ENCODE measurements at regions not wholly inside any gene's neighbourhood (a gene's known extent, or its start where the extent isn't known, plus 50 kb on each side); places are given as distances from the start of the nearest gene placed in this dataset.

DNA sequence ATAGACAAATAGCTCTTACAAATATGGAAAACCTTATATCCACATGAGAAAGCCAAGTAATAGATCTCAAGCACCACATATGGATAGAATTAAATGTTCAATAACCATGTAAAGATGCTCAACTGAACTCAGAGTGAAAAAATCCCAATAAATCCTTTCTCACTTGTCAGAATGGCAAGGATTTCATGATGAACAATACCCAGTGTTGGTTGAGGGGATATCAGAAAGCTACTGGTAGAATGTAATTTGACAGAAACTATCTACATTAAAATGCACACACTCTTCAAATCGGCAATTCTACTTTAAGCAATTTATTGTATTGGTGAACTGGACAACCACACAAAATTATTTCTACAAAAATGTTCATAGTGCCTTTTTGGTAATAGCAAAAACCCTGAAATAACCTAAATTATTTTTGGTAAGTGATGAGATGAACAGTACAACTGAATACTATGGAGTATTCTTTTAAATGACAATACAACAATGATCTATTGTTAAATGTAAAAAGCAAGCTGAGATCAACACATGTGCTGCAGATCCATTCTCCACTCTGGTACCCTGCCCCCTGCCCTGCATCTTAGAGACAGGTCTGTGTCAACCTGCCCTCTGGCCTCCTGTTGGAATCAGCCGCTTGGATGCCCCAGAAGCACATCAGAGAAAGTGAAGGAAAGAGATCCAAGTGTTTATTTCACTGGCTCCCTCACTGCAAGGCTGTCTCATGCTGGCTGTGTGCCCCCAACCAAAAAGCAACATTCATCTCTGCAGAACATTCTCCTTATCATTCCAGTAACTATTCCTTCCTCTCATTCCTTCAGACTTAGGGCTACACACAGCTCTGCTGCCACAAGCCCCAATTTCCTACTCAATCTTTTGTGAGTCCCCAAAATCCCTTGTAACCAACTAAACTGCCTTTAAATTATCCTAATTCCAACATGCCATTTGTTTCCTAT, 442.5 kb downstream of the LRATD1 start:
- no peak for DNase-seq (ENCODE audit: low read depth)
- TF ChIP-seq, protein P1, sequence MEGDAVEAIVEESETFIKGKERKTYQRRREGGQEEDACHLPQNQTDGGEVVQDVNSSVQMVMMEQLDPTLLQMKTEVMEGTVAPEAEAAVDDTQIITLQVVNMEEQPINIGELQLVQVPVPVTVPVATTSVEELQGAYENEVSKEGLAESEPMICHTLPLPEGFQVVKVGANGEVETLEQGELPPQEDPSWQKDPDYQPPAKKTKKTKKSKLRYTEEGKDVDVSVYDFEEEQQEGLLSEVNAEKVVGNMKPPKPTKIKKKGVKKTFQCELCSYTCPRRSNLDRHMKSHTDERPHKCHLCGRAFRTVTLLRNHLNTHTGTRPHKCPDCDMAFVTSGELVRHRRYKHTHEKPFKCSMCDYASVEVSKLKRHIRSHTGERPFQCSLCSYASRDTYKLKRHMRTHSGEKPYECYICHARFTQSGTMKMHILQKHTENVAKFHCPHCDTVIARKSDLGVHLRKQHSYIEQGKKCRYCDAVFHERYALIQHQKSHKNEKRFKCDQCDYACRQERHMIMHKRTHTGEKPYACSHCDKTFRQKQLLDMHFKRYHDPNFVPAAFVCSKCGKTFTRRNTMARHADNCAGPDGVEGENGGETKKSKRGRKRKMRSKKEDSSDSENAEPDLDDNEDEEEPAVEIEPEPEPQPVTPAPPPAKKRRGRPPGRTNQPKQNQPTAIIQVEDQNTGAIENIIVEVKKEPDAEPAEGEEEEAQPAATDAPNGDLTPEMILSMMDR (IDR thresholded peaks at IDR 0.05; ENCODE audit: low read length, missing control alignments) = no peak
- H3K4me3 ChIP-seq (replicated peaks; ENCODE audit: low read depth, low read length) = no peak overlapping the region

DNA sequence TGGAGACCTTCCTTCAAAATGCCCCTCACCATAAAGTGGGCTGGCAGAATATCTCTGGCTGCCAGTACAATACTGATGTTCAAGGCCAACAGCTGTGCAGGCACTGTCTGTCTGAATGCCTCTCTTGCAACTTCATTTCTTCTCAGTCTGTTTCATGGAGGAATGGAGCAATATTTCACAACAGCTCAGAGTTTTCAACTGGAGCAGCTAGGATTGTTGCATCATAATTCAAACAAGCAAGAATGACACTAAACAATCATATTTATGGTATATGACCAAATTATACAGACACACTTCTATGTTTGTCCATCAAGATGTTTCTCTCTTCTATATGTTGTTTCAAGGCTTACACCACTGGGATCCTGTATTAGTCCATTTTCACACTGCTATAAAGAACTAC, 444.2 kb downstream of the LRATD1 start:
- no peak for DNase-seq (ENCODE audit: low read depth)
- TF ChIP-seq, protein P1 (IDR thresholded peaks at IDR 0.05; ENCODE audit: low read length, missing control alignments) = no peak
- no peak overlapping the region for H3K4me3 ChIP-seq (replicated peaks; ENCODE audit: low read depth, low read length)

DNA sequence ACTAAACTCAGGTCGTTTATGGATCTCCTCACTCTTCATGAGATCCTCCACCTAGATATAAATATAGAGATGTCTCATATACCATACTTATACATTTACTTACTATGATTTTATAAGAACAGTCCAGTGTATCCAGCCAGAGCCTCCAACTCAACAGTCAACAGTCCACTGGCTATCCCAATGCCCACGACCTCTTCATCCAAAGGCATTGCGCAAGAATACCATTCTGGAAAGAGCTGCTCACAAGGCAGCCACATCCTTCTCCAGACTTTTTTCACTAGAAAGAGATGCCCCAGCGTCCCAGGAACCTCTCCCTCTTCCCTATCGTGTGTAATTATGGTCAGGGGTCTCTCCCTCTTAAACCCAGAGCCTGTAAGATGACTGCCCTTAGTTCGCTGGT, 448.8 kb downstream of the LRATD1 start:
- no peak for DNase-seq (ENCODE audit: low read depth)
- H3K4me3 ChIP-seq (replicated peaks; ENCODE audit: low read depth, low read length) = no peak overlapping the region
- TF ChIP-seq, protein P1 (IDR thresholded peaks at IDR 0.05; ENCODE audit: low read length, missing control alignments) = no peak

DNA sequence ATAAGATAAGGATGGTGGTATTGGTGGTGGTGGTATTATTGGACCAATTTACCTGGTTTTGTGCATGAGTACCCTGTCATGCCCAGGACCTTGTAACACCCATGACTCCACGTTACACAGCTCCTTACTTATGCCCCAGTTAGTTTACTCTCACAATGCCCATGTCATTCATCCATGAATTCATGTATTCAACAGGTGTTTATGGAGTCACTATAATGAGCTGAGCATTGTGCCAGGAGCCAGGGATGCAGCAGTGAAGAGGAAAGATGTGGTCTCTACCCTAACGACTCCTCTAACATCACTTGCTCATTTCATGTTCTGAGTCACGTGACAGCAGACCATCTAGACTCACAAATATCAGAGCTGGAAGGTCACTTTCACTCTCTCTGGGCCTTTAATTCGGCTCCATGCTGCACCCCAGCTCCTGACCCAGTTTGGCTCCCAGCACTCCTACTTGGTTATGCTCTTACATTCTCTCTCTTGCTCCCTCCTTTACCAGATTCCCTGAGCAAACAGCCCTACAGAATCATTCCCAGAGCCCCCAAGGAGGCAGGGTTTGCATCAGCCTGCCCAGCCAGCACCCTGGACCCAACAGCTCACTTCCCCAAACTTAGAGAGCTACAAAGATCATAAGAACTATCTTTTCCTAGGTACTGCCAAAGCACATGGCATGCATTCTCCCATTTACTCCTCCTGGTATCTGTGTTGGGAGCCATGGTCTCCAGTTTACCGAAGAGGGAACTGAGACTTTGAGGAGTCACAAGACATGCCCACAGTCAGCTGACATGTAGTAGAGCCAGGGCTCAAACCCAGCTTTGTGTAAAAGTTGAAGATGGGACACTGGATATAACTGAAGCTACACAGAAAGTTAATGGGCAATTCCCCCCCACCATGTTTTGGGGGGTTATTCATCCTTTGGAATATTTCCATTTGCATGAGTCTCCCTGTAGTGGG, 449.9 kb downstream of the LRATD1 start:
- H3K4me3 ChIP-seq (replicated peaks; ENCODE audit: low read depth, low read length) = no peak overlapping the region
- no peak for DNase-seq (ENCODE audit: low read depth)
- TF ChIP-seq, protein P1 (IDR thresholded peaks at IDR 0.05; ENCODE audit: low read length, missing control alignments) = no peak

DNA sequence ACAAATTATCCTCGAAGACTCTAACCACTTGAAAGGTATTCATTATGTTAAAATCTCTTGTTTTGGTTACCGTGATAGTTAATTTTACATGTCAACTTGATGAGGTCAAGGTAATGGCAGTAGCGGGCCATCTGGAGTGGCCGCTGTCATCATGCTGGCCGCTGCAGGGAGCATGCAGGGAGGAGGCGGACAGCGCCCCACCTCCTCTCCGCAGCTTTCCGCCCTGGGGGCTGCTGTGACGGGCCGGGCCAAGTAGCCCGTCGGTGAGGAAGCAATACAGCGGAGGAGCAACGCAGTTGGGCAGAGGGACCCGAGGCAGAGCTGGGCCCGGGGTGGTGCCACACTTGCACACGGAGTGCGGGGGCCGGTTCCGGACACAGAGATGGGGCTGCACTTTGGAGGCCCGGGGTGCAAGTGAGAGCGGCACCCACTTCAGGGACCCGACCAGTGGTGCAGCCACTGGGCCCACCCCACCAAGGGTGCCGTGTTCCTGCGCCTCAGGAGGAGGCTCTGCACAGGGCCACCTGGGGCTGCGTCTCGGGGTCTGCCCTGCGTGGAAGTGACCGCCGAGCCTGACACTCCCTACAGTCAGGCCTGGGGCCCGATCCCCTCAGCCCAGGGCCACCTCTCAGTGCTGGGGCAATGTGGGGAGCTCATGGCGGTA, 452.4 kb downstream of the LRATD1 start:
- TF ChIP-seq, protein P1 (IDR thresholded peaks at IDR 0.05; ENCODE audit: low read length, missing control alignments) = no peak
- no peak for DNase-seq (ENCODE audit: low read depth)
- H3K4me3 ChIP-seq (replicated peaks; ENCODE audit: low read depth, low read length) = no peak overlapping the region

DNA sequence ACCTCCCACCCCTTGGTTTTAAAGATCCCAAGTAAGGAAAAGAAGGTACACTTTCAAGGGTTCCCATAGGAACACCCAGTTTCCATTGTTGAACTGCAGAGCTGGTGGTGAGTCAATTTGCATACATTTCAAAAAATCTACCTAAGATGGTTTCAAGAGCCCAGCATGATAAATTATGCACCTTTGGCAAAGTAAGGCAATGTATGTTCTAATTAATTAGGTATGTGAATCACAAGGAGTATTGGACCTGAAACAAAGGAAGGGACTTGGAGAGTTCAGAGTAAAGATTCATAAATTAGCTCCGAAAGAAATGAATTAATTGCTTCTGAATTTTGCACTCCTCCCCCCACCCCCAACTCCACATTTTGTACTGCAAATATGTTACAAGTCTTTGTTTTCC, 459.7 kb downstream of the LRATD1 start:
- no peak for DNase-seq (ENCODE audit: low read depth)
- TF ChIP-seq, protein P1 (IDR thresholded peaks at IDR 0.05; ENCODE audit: low read length, missing control alignments) = no peak
- no peak overlapping the region for H3K4me3 ChIP-seq (replicated peaks; ENCODE audit: low read depth, low read length)

All from fibroblast of pulmonary artery (primary cell).